HepG2 (cell line): ENCODE measurements at regions not wholly inside any gene's neighbourhood (a gene's known extent, or its start where the extent isn't known, plus 50 kb on each side); places are given as distances from the start of the nearest gene placed in this dataset.

Experiments used
- ZNF460 ChIP-seq: sonication (generic); formaldehyde crosslinking; IDR thresholded peaks from 2 replicates; pipeline ENCODE4 v1.5.1; 2020; ENCODE audit warnings: missing genetic modification reagents, mild to moderate bottlenecking, borderline replicate concordance
- TF ChIP-seq, protein P1 (sequence below): sonication (generic); formaldehyde crosslinking; IDR thresholded peaks from 2 replicates; pipeline ENCODE4 v1.5.0; 2020; ENCODE audit warnings: mild to moderate bottlenecking, missing genetic modification reagents, moderate library complexity

- no peak for TF ChIP-seq ZNF460 (CRISPR knock-in tag)
- TF ChIP-seq, protein P1, sequence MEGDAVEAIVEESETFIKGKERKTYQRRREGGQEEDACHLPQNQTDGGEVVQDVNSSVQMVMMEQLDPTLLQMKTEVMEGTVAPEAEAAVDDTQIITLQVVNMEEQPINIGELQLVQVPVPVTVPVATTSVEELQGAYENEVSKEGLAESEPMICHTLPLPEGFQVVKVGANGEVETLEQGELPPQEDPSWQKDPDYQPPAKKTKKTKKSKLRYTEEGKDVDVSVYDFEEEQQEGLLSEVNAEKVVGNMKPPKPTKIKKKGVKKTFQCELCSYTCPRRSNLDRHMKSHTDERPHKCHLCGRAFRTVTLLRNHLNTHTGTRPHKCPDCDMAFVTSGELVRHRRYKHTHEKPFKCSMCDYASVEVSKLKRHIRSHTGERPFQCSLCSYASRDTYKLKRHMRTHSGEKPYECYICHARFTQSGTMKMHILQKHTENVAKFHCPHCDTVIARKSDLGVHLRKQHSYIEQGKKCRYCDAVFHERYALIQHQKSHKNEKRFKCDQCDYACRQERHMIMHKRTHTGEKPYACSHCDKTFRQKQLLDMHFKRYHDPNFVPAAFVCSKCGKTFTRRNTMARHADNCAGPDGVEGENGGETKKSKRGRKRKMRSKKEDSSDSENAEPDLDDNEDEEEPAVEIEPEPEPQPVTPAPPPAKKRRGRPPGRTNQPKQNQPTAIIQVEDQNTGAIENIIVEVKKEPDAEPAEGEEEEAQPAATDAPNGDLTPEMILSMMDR (CRISPR knock-in tag): no peak
Measured at GRCh38 chr10:8534096-8534495, 479.6 kb downstream of the GATA3 start.
